SK-N-MC (cell line): ENCODE measurements at regions not wholly inside any gene's neighbourhood (a gene's known extent, or its start where the extent isn't known, plus 50 kb on each side); places are given as distances from the start of the nearest gene placed in this dataset.

Experiments
- EZH2 ChIP-seq: fragments of 200-600 bp; sonication (generic); IDR thresholded peaks from one replicate; pipeline ENCODE4 v1.6.1; 2017; ENCODE audit warnings: antibody characterized with exemption
- FOXP2 ChIP-seq: optimal IDR thresholded peaks from 2 replicates; pipeline ENCODE3; 2011; ENCODE audit warnings: mild to moderate bottlenecking, moderate library complexity; ENCODE audit not compliant: insufficient read depth; ENCODE audit errors: extremely low read length, control extremely low read depth
- POLR2AphosphoS5 ChIP-seq: IDR thresholded peaks from 2 replicates; pipeline ENCODE4 v1.6.1; 2012; ENCODE audit warnings: mild to moderate bottlenecking, low read depth, low read length, borderline replicate concordance

DNA sequence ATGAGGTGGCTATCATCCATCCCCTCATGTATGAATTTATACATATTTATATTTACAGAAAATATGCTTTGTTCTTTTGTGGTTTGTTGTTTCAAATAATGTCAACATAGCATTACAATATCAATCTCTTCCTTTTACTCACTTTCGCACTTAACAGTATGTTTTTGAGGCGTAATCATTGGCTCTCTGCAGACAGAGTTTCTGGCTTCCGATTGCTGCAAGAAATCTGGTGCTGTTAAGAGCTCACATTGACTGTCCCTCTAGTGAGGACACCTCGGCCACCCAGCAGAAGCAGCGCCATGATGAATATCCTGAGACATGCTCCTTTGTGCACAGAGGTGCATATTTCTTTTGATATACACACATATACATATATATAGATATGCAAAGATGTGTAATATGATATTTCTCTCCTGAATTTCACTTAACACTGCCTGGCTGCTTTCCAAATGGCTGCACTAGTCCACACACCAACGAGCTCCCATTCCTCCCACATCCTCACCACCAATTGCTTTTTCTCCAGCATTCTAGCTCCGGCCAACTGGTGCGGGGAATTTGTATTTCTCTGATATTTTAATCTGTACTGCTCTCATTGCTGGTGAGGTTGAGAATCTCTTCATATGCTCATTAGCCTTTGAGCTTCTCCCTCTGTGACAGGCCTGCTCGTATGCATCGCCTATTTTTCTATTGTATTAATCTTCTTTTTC, 248.4 kb downstream of the SIPA1L2 start:
- TF ChIP-seq EZH2 (no peak), POLR2AphosphoS5 (no peak), FOXP2 (no peak)
